ENCODE measurements at regions not wholly inside any gene's neighbourhood (a gene's known extent, or its start where the extent isn't known, plus 50 kb on each side); places are given as distances from the start of the nearest gene placed in this dataset.
"Not testable (repeated sequence)": the region's sequence is repeated elsewhere in the genome, so short reads cannot be mapped to it uniquely, and the experiment has no call there.

DNA sequence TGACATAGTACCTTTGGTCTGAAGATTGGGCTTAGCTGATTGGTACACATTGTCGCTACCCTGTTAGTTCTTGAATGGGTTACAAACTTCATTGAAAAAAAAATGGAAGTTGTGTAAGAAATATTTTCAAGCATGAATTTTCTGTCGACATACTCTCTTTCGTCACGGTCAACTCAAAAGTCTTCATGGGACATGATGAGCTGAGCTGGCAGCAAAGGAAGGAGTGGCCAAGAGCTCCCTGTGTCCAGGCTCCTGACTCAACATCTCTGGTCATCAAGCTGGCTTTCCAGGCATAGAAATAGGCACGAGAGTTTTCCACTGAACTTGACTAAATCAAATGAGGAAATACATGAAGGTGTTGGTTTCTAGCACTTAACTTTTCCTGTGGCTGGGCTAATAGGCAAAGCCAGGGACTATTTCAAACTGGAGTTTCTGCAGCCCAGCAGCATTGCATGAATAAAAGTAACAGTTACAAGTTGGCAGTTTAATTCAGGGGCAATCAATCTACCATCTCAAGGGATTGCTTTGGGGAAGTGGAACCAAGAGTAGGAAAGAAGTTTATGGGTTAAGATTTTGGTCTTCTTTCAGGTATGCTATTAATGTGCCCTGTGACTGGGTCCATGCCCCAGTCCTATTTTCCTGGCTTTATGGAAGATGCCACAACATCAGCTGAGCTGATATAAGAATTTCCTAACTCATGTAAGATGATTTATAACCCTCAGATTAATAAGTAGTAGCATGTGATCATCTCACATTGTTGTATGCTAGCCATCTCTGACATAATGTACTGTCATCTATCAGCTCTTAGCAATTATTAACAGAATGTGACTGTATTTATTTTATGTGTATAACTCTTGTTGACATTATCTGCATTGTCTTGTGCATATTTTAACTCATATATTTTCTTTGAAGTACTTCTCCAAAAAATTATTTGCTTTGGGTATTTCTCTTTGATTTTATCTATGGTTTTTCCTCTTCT lies 385.8 kb downstream of the DLEU7 start:
- H3K4me3 ChIP-seq (ENCODE audit: low read length), result no peak overlapping the region
- H3K27me3 ChIP-seq (ENCODE audit: insufficient read depth, low read length), result no peaks in the 10 kb centered on the region
- peaks cover 7% of the 10 kb centered on the region for H3K4me1 ChIP-seq (ENCODE audit: insufficient read depth, low read length)
- H3K9me3 ChIP-seq (ENCODE audit: low read depth, low read length), result no peaks in the 10 kb centered on the region

GRCh38 chr13:50459046-50459445 lies 384.4 kb downstream of the DLEU7 start:
- Histone ChIP-seq H3K4me3 (ENCODE audit: low read length) (no peak overlapping the region), H3K9me3 (ENCODE audit: low read depth, low read length) (no peaks in the 10 kb centered on the region), H3K4me1 (ENCODE audit: insufficient read depth, low read length) (peaks cover 7% of the 10 kb centered on the region), H3K27me3 (ENCODE audit: insufficient read depth, low read length) (no peaks in the 10 kb centered on the region)

- H3K4me3 ChIP-seq (ENCODE audit: low read length), result no peak overlapping the region
- no peaks in the 10 kb centered on the region for H3K27me3 ChIP-seq (ENCODE audit: insufficient read depth, low read length)
- no peaks in the 10 kb centered on the region for H3K9me3 ChIP-seq (ENCODE audit: low read depth, low read length)
- H3K4me1 ChIP-seq (ENCODE audit: insufficient read depth, low read length), result peaks cover 7% of the 10 kb centered on the region
These were observed 383.8 kb downstream of the DLEU7 start for GRCh38 chr13:50459658-50460057.

DNA sequence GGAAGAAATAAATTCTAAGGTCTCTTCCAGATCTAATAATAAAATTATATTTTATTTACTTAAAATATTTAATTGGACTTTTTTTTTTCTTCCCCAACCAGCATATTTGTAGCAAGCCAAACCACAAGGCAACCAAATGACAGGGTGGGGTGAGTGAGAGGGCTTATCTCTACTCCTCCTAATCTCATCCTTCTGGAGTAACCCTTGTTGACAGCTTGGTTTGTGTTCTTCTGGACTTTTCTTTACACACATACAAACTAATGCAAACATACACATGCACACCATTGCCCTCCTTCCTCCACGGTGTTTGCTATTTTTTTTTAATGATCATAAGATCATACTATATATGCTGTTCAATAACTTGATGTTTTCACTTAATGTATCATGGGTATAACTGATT lies 383.1 kb downstream of the DLEU7 start:
- Histone ChIP-seq H3K27me3 (ENCODE audit: insufficient read depth, low read length) (no peaks in the 10 kb centered on the region), H3K4me3 (ENCODE audit: low read length) (no peak overlapping the region), H3K4me1 (ENCODE audit: insufficient read depth, low read length) (peaks cover 7% of the 10 kb centered on the region), H3K9me3 (ENCODE audit: low read depth, low read length) (no peaks in the 10 kb centered on the region)

GRCh38 chr13:50461189-50461588 lies 382.3 kb downstream of the DLEU7 start:
- H3K4me1 ChIP-seq (ENCODE audit: insufficient read depth, low read length), result peaks cover 7% of the 10 kb centered on the region
- H3K4me3 ChIP-seq (ENCODE audit: low read length), result no peak overlapping the region
- H3K9me3 ChIP-seq (ENCODE audit: low read depth, low read length), result no peaks in the 10 kb centered on the region
- no peaks in the 10 kb centered on the region for H3K27me3 ChIP-seq (ENCODE audit: insufficient read depth, low read length)

DNA sequence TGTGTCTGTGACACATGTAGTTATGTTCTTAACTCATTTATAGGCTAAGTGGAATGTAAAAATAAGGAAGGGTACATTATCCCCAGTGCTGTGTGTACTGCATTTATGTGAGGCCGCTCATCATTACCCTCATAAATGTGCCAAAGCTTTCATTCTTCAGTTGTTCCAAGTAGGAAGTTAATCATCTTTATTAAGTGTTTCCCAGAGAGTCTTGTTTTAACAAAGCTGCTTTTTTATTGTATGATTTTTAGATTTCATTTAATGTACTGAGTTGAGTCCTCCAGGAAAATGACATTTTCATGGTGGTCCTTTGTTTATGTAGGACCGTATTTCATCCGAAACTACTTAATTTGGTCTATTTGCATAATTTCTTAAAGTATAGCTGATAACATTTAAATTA lies 379.8 kb downstream of the DLEU7 start:
- no peaks in the 10 kb centered on the region for H3K27me3 ChIP-seq (ENCODE audit: insufficient read depth, low read length)

DNA sequence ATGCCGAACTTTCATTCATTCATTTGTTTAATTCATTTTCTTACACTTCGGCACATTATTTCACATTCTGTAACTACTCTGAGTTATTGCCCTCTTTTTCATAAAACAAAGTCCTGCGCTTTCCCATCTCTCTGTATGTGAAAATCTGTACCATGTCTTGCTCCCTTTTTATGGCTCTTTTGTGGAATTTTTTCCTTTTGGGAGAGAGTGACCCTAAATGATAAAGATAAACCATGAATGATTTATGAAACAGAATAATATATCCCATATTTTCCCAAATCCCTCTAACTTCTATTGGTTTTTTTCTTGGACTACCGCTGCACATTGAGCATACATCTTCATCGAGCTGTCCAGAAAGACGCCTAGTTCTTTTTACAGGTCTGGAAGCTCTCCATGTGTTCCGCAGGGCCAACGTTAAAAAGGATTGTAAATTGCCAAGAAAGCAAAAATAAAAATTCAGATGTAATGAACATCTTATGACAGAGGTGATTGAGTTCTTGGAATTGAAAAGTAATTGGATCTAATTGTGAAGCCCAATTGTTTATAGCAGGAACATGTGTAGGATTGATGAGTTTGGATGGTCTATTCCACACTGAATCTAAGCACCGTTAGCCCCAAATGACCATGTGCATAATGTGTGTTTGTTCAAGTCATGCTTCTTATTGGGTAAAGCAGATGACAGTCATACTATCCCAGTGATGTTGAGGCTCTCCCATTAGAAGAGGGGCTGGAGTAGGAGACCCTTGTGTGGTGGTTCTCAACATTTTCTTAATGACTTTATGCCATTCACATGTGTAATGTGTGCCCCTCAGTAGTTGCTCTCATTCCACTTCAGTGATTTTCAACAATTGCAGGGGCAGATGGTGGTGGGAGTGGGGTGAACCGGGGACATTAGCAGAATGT lies 378.9 kb downstream of the DLEU7 start:
- Histone ChIP-seq H3K27me3 (ENCODE audit: insufficient read depth, low read length) (no peaks in the 10 kb centered on the region), H3K4me1 (ENCODE audit: insufficient read depth, low read length) (no peaks in the 10 kb centered on the region), H3K4me3 (ENCODE audit: low read length) (no peak overlapping the region), H3K9me3 (ENCODE audit: low read depth, low read length) (no peaks in the 10 kb centered on the region)

More for the DNA sequence above, 379.8 kb downstream of the DLEU7 start:
- H3K4me1 ChIP-seq (ENCODE audit: insufficient read depth, low read length), result no peaks in the 10 kb centered on the region
- no peaks in the 10 kb centered on the region for H3K9me3 ChIP-seq (ENCODE audit: low read depth, low read length)
- no peak overlapping the region for H3K4me3 ChIP-seq (ENCODE audit: low read length)

DNA sequence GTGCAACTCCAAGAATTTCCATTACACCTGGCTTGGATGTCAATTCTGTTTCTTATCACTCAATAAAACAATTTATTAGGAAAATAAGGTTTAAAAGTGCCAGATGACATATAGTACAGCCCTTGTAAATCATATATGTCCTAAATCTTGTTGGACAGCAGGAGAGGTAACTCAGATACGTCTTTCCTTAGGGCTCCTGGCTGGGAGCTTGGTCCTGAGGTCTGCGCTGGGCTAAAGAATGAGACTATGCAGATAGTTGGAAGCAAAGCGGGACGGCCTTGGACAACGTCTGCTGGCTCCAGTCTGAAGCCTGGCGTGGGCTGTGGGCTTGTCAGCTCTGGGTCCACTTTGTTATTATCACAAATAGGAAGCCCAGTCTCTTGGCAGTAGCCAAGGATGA lies 377.0 kb downstream of the DLEU7 start:
- H3K4me1 ChIP-seq (ENCODE audit: insufficient read depth, low read length), result no peaks in the 10 kb centered on the region
- no peaks in the 10 kb centered on the region for H3K27me3 ChIP-seq (ENCODE audit: insufficient read depth, low read length)
- H3K4me3 ChIP-seq (ENCODE audit: low read length), result no peak overlapping the region
- no peaks in the 10 kb centered on the region for H3K9me3 ChIP-seq (ENCODE audit: low read depth, low read length)

DNA sequence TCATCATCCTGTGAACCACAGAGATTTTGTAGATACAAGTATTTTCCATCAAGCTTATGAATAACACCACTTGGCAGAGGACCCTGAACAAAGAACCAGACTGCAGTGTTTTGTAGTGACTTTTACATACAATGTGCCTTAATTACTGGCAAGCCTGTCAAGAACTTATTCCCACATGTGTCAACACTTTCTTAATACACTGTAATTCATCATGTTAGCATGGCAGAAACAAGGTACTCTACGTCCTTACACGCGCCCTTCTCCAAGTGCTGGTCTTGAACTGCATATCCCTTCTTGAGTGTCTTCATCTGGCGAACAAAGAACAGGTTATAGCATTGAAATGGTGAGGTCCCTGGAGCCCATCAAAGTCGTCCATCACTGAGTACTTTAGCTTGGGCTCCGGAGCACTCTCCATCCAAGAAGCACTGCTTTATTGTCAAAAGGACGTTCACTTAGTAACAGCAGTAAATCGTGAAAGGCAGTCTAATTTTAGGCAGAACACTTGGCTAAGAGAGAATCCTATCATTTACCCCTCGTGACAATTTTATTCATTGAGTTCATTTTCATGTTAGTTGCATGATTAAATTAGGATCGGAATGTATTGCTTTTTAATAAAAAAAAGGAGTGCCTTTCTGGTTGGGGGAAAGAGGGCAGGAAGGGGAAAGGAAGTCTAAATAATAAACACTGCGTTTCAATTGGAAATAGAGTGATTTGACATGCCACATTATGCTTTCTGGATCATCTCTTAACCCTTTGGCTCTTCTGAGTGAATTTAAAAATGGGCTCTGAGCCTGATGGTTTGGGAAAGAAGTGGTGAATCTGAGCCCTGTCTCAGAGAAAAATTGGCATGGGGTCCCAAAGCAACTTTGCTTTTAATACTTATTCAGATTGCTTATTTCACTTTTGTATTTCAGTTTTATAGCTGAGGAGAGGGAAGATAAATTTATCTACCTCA lies 376.1 kb downstream of the DLEU7 start:
- no peaks in the 10 kb centered on the region for H3K9me3 ChIP-seq (ENCODE audit: low read depth, low read length)
- H3K4me1 ChIP-seq (ENCODE audit: insufficient read depth, low read length), result no peaks in the 10 kb centered on the region
- no peak overlapping the region for H3K4me3 ChIP-seq (ENCODE audit: low read length)
- no peaks in the 10 kb centered on the region for H3K27me3 ChIP-seq (ENCODE audit: insufficient read depth, low read length)

- no peaks in the 10 kb centered on the region for H3K9me3 ChIP-seq (ENCODE audit: low read depth, low read length)
- no peaks in the 10 kb centered on the region for H3K27me3 ChIP-seq (ENCODE audit: insufficient read depth, low read length)
- no peak overlapping the region for H3K4me3 ChIP-seq (ENCODE audit: low read length)
- no peaks in the 10 kb centered on the region for H3K4me1 ChIP-seq (ENCODE audit: insufficient read depth, low read length)
These were observed 374.4 kb downstream of the DLEU7 start for GRCh38 chr13:50468849-50469669.

DNA sequence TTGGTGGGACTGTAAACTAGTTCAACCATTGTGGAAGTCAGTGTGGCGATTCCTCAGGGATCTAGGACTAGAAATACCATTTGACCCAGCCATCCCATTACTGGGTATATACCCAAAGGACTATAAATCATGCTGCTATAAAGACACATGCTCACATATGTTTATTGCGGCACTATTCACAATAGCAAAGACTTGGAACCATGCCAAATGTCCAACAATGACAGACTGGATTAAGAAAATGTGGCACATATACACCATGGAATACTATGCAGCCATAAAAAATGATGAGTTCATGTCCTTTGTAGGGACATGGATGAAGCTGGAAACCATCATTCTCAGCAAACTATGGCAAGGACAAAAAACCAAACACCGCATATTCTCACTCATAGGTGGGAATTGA lies 370.4 kb downstream of the DLEU7 start:
- not testable (repeated sequence) for H3K27me3 ChIP-seq (ENCODE audit: insufficient read depth, low read length); H3K9me3 ChIP-seq (ENCODE audit: low read depth, low read length); H3K4me1 ChIP-seq (ENCODE audit: insufficient read depth, low read length); H3K4me3 ChIP-seq (ENCODE audit: low read length)

- Histone ChIP-seq H3K4me1 (ENCODE audit: insufficient read depth, low read length) (peaks cover 5% of the 10 kb centered on the region), H3K9me3 (ENCODE audit: low read depth, low read length) (no peaks in the 10 kb centered on the region), H3K4me3 (ENCODE audit: low read length) (no peak overlapping the region), H3K27me3 (ENCODE audit: insufficient read depth, low read length) (no peaks in the 10 kb centered on the region)
These were observed 369.3 kb downstream of the DLEU7 start for GRCh38 chr13:50474088-50474662.

GRCh38 chr13:50476577-50477285 lies 366.8 kb downstream of the DLEU7 start:
- Histone ChIP-seq H3K27me3 (ENCODE audit: insufficient read depth, low read length) (no peaks in the 10 kb centered on the region), H3K9me3 (ENCODE audit: low read depth, low read length) (no peaks in the 10 kb centered on the region)

More at GRCh38 chr13:50476577-50477285, 366.8 kb downstream of the DLEU7 start:
- Histone ChIP-seq H3K4me1 (ENCODE audit: insufficient read depth, low read length) (peaks cover 5% of the 10 kb centered on the region), H3K4me3 (ENCODE audit: low read length) (no peak overlapping the region)

Measured in mononuclear cell (primary cell).